ENCODE measurements at regions not wholly inside any gene's neighbourhood (a gene's known extent, or its start where the extent isn't known, plus 50 kb on each side); places are given as distances from the start of the nearest gene placed in this dataset.

DNA sequence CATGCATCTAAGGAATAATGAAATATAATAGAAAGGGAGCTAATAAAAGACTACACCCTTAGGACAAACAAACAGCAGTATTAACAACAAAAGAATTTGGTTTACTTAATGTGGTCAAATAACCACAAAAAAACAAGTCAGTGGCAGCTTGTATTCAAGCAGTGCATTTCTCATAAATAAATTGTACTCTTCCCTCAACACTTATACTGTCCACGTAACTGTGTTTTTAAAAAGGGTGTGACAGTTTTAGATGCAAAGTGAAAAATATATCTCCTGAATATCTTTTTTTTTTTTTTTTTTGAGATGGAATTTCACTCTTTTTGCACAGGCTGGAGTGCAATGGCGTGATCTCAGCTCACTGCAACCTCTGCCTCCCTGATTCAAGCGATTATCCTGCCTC lies 698.2 kb upstream of the CADM2 start:
- no peaks in the 10 kb centered on the region for H3K36me3 ChIP-seq
- no peaks in the 10 kb centered on the region for H3K4me1 ChIP-seq
- no peak overlapping the region for H3K4me3 ChIP-seq
- 66 to 75% methylated on average over 2 to 3 of the region's 3 CpGs for WGBS, 2 donors (ENCODE audit: low coverage in 1 of 2)
- ATAC-seq = no peak
- TF ChIP-seq POLR2AphosphoS5 (IDR thresholded peaks at IDR 0.05) (no peak), EP300 (IDR thresholded peaks at IDR 0.05) (no peak), POLR2A (IDR thresholded peaks at IDR 0.05) (no peak), CTCF (IDR thresholded peaks at IDR 0.05) (no peak)
- H3K27ac ChIP-seq = no peak overlapping the region
- H3K27me3 ChIP-seq = no peaks in the 10 kb centered on the region
- H3K9me3 ChIP-seq = no peaks in the 10 kb centered on the region

DNA sequence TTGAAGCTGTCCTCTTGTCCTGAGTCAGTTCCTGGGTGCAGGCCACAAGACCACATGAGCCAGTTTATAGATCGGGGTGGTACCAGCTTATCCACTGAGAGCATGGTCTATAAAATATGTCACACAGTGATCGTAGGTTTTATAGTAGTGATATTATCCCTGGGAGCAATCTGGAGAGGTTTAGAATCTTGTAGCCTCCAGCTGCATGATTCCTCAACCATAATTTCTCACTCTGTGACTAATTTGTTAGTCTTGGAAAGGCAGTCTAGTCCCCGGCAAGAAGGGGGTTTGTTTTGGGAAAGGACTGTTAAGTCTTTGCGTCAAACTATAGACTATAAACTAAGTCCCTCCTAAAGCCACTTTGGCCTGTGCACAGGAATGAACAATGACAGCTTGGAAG lies 693.0 kb upstream of the CADM2 start:
- Histone ChIP-seq H3K27me3 (no peaks in the 10 kb centered on the region), H3K9me3 (no peaks in the 10 kb centered on the region), H3K36me3 (no peaks in the 10 kb centered on the region), H3K27ac (no peak overlapping the region), H3K4me1 (no peaks in the 10 kb centered on the region), H3K4me3 (no peak overlapping the region)
- ATAC-seq = no peak
- 53 to 83% methylated on average over 2 of the region's 4 CpGs for WGBS, 2 donors (ENCODE audit: low coverage in 1 of 2)
- TF ChIP-seq EP300 (IDR thresholded peaks at IDR 0.05) = no peak
- TF ChIP-seq CTCF (IDR thresholded peaks at IDR 0.05) = no peak
- no peak for TF ChIP-seq POLR2A (IDR thresholded peaks at IDR 0.05)
- TF ChIP-seq POLR2AphosphoS5 (IDR thresholded peaks at IDR 0.05) = no peak

- TF ChIP-seq POLR2A (IDR thresholded peaks at IDR 0.05) = no peak
- no peak for TF ChIP-seq EP300 (IDR thresholded peaks at IDR 0.05)
- TF ChIP-seq POLR2AphosphoS5 (IDR thresholded peaks at IDR 0.05) = no peak
- TF ChIP-seq CTCF (IDR thresholded peaks at IDR 0.05) = no peak
- H3K36me3 ChIP-seq = no peaks in the 10 kb centered on the region
- H3K9me3 ChIP-seq = no peaks in the 10 kb centered on the region
- WGBS, 2 donors (ENCODE audit: low coverage in 1 of 2) = 19 to 44% methylated on average over 2 of the region's 2 CpGs
- no peak overlapping the region for H3K27ac ChIP-seq
- H3K4me1 ChIP-seq = no peaks in the 10 kb centered on the region
- H3K4me3 ChIP-seq = no peak overlapping the region
- ATAC-seq = no peak
- H3K27me3 ChIP-seq = no peaks in the 10 kb centered on the region
Measured at GRCh38 chr3:84275532-84275931, 683.3 kb upstream of the CADM2 start.

DNA sequence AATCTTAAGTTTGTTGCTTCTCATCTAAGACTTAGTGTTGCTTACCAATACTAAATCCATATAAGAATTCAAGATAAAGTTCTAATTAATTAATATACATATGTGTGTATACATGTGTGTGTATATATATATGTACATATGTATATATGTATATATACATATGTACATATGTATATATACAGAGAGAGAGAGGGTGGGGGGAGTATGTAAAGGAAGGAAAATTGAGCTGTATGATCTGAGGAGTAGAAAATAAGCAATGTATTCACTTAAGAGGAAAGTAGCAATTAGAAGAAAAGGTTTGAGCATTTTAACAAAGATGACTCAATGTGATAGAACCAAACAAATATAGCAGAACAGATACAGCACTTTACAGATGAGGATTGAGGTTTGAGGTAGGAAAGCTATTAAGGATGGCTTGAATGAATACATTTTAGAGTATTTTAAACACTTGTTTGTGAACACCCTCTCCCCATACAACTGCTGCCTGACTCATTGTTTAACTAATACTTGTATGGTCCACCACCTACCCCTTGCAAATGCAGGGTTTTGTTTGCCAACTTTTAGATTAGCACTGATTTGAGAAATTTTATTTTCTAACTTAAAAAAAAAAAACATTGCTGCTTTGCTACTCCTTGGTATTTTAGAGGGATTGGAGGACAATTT lies 681.1 kb upstream of the CADM2 start:
- no peaks in the 10 kb centered on the region for H3K9me3 ChIP-seq

GRCh38 chr3:84292128-84292527 lies 666.7 kb upstream of the CADM2 start:
- 21 to 38% methylated on average over 1 of the region's 1 CpG for WGBS, 2 donors (ENCODE audit: low coverage in 1 of 2)
- Histone ChIP-seq H3K27me3 (no peaks in the 10 kb centered on the region), H3K27ac (no peak overlapping the region), H3K36me3 (no peaks in the 10 kb centered on the region), H3K9me3 (no peaks in the 10 kb centered on the region), H3K4me3 (no peak overlapping the region), H3K4me1 (no peaks in the 10 kb centered on the region)
- no peak for ATAC-seq
- TF ChIP-seq POLR2AphosphoS5 (IDR thresholded peaks at IDR 0.05) = no peak
- no peak for TF ChIP-seq POLR2A (IDR thresholded peaks at IDR 0.05)
- no peak for TF ChIP-seq CTCF (IDR thresholded peaks at IDR 0.05)
- TF ChIP-seq EP300 (IDR thresholded peaks at IDR 0.05) = no peak

More for the DNA sequence above, 681.1 kb upstream of the CADM2 start:
- Histone ChIP-seq H3K4me1 (no peaks in the 10 kb centered on the region), H3K27ac (no peak overlapping the region), H3K27me3 (no peaks in the 10 kb centered on the region), H3K4me3 (no peak overlapping the region), H3K36me3 (no peaks in the 10 kb centered on the region)
- no peak for ATAC-seq
- no peak for TF ChIP-seq POLR2A (IDR thresholded peaks at IDR 0.05)
